ENCODE measurements at regions not wholly inside any gene's neighbourhood (a gene's known extent, or its start where the extent isn't known, plus 50 kb on each side); places are given as distances from the start of the nearest gene placed in this dataset.

DNA sequence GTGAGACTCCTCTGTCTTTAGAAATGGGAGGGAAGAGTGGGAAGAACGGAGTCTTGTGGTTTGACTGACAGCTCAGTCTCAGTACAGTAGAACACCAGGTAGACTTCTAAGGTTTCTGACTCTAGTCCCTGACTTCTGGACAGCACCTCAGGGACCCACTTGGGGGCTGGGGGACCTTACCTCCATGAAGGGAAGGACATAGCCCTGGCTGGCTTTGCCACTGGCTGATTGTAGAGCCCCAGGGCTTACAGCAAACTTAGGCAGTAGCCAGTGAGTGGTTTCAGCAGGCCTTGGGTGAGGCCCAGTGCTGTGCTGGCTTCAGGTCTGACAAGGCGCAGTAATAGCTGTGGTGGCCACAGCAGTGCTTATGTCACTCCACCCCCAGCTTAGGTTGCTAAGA is 290.0 kb upstream of the PRR16 start:
- no peak for TF ChIP-seq CTCF (IDR thresholded peaks at IDR 0.05)
- TF ChIP-seq EP300 (IDR thresholded peaks at IDR 0.05), result no peak
- TF ChIP-seq POLR2A (IDR thresholded peaks at IDR 0.05), result no peak
